IPS DF 6.9 (cell line): ENCODE measurements at regions not wholly inside any gene's neighbourhood (a gene's known extent, or its start where the extent isn't known, plus 50 kb on each side); places are given as distances from the start of the nearest gene placed in this dataset.
"Not testable (repeated sequence)": the region's sequence is repeated elsewhere in the genome, so short reads cannot be mapped to it uniquely, and the experiment has no call there.

Experiments used
- DNase-seq: peaks from one replicate; pipeline ENCODE4 v3.0.0-alpha.2; 2013; ENCODE audit warnings: low read depth, low spot score
- H3K27ac ChIP-seq: one replicate; pipeline ENCODE4 v1.5.1; 2013; ENCODE audit warnings: low read length, control low read depth
- H3K27me3 ChIP-seq: 2 replicates; pipeline ENCODE4 v1.6.1; 2013; ENCODE audit warnings: mild to moderate bottlenecking, low read length; ENCODE audit not compliant: control insufficient read depth, insufficient read depth
- H3K36me3 ChIP-seq: 2 replicates; pipeline ENCODE4 v1.6.1; 2013; ENCODE audit warnings: low read length; ENCODE audit not compliant: control insufficient read depth, insufficient read depth
- H3K4me1 ChIP-seq: 2 replicates; pipeline ENCODE4 v1.6.1; 2013; ENCODE audit warnings: low read length; ENCODE audit not compliant: control insufficient read depth, insufficient read depth
- H3K4me3 ChIP-seq: 2 replicates; pipeline ENCODE4 v1.5.1; 2013; ENCODE audit warnings: mild to moderate bottlenecking, low read length
- H3K9me3 ChIP-seq: 2 replicates; pipeline ENCODE4 v1.6.1; 2013; ENCODE audit warnings: low read length, inconsistent platforms; ENCODE audit not compliant: control insufficient read depth, insufficient read depth
- WGBS: extraction: QIAGEN DNeasy Blood & Tissue Kit; methylation state at CpG from one replicate; pipeline ENCODE4 v1.1.7; 2013; ENCODE audit warnings: mixed read lengths, missing lambda C conversion rate; ENCODE audit not compliant: insufficient read length, insufficient coverage; 5-methylcytosine and 5-hydroxymethylcytosine counted together

GRCh38 chr15:20106026-20106425, 435.6 kb downstream of the GOLGA6L6 start:
- Histone ChIP-seq H3K27me3 (no peaks in the 10 kb centered on the region), H3K4me1 (no peaks in the 10 kb centered on the region; the same call in 1 of the 2 replicates), H3K4me3 (no peak overlapping the region), H3K9me3 (peaks cover 2% of the 10 kb centered on the region; the same call in 1 of the 2 replicates), H3K27ac (no peak overlapping the region), H3K36me3 (peaks cover 3% of the 10 kb centered on the region; the same call in 1 of the 2 replicates)
- WGBS, result no CpG with 5 or more reads among the region's 2 CpGs
- no peak for DNase-seq

- H3K9me3 ChIP-seq, H3K4me1 ChIP-seq, DNase-seq, H3K27me3 ChIP-seq, H3K36me3 ChIP-seq, H3K4me3 ChIP-seq, H3K27ac ChIP-seq: not testable (repeated sequence)
- WGBS, result no CpG with 5 or more reads among the region's 3 CpGs
These were observed 436.3 kb downstream of the GOLGA6L6 start for GRCh38 chr15:20105011-20105990.

DNA sequence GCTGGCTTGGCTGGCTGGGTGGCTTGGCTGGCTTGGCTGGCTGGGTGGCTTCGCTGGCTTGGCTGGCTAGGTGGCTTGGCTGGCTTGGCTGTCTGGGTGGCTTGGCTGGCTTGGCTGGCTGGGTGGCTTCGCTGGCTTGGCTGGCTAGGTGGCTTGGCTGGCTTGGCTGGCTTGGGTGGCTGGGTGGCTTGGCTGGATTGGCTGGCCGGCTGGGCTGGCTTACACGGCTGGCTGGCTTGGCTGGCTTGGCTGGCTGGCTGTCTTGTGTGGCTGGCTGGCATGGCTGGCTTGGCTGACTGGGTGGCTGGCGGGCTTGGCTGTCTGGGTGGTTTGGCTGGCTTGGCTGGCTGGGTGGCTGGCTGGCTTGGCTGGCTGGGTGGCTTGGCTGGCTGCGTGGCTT, 437.0 kb downstream of the GOLGA6L6 start:
- not testable (repeated sequence) for DNase-seq, H3K36me3 ChIP-seq, H3K4me1 ChIP-seq, H3K4me3 ChIP-seq, H3K9me3 ChIP-seq, H3K27me3 ChIP-seq, H3K27ac ChIP-seq
- WGBS, result no CpG with 5 or more reads among the region's 6 CpGs

DNA sequence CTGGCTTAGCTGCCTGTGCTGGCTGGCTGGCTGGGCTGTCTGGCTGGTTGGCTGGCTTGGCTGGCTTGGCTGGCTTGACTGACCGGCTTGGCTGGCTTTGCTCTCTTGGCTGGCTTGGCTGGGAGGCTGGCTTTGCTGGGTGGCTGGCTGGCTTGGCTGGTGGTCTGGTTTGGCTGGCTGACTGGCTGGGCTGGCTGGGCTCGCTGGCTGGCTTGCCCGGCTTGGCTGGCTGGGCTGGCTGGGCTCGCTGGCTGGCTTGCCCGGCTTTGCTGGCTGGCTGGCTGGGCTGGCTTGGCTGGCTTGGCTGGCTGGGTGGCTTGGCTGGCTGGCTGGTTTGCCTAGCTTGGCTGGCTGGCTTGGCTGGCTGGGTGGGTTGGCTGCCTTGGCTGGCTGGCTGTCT, 438.7 kb downstream of the GOLGA6L6 start:
- WGBS, result no CpG with 5 or more reads among the region's 5 CpGs
- not testable (repeated sequence) for DNase-seq, H3K4me1 ChIP-seq, H3K9me3 ChIP-seq, H3K27me3 ChIP-seq, H3K27ac ChIP-seq, H3K36me3 ChIP-seq, H3K4me3 ChIP-seq

DNA sequence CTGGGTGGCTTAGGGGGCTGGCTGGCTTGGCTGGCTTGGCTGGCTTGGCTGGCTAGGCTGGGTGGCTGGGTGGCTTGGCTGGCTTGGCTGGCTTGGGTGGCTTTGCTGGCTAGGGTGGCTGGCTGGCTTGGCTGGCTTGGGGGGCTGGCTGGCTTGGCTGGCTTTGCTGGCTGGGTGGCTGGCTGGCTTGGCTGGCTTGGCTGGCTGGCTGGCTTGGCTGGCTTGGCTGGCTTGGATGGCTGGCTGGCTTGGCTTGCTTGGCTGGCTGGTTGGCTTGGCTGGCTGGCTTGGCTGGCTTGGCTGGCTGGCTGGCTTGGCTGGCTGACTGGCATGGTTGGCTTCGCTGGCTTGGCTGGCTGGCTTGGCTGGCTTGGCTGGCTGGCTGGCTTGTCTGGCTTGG, 439.4 kb downstream of the GOLGA6L6 start:
- not testable (repeated sequence) for H3K9me3 ChIP-seq, H3K36me3 ChIP-seq, H3K27ac ChIP-seq, DNase-seq, H3K27me3 ChIP-seq, H3K4me1 ChIP-seq, H3K4me3 ChIP-seq
- whole genome bisulfite sequencing, result no CpG with 5 or more reads among the region's 1 CpG

- H3K36me3 ChIP-seq, H3K4me1 ChIP-seq, H3K27me3 ChIP-seq, DNase-seq, H3K27ac ChIP-seq, H3K4me3 ChIP-seq, H3K9me3 ChIP-seq: not testable (repeated sequence)
- WGBS, result no CpG with 5 or more reads among the region's 3 CpGs
These were observed 440.3 kb downstream of the GOLGA6L6 start for GRCh38 chr15:20101281-20101680.

DNA sequence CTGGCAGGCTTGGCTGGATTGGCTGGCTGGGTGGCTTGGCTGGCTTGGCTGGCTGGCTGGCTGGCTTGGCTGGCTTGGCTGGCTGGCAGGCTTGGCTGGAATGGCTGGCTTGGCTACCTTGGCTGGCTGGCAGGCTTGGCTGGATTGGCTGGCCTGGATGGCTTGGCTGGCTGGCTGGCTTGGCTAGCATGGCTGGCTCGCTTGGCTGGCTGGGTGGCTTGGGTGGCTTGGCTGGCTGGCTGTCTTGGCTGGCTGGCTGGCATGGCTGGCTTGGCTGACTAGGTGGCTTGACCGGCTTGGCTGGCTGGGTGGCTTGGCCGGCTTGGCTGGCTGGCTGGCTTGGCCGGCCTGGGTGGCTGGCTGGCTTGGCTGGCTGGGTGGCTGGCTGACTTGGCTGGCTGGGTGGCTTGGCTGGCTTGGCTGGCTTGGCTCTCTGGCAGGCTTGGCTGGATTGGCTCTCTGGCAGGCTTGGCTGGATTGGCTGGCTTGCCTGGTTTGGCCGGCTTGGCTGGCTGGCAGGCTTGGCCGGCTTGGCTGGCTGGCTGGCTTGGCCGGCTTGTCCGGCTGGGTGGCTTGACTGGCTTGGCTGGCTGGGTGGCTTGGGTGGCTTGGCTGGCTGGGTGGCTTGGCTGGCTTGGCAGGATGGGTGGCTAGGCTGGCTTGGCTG, 440.9 kb downstream of the GOLGA6L6 start:
- no CpG with 5 or more reads among the region's 8 CpGs for WGBS
- H3K27me3 ChIP-seq, H3K4me3 ChIP-seq, DNase-seq, H3K9me3 ChIP-seq, H3K4me1 ChIP-seq, H3K36me3 ChIP-seq, H3K27ac ChIP-seq: not testable (repeated sequence)

DNA sequence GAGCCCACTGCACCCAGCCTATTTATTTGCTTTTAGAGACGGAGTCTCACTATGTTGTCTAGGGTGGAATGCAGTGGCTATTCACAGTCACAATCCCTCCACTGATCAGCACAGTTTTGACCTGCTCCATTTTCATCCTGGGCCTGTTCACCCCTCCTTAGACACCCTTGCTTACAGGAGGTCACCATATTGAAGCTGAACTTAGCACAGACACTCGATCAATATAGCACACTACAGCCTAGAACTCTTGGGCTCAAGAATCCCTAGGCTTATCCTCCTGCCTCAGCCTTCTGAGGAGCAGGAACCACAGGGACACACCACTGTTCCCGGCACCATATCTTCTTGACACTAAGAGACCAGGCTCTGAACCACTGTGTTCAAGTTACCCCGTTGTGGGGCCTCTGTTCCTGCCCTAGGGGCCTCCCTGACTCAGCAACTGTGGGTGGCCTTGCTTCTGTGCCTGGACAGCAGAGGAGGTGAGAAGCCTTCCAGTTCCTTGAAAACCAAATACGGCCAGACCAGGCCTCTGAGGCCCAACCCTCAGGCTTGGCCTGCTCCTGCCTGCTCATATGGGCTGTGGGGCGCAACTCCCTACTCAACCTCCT, 445.8 kb downstream of the GOLGA6L6 start:
- H3K4me3 ChIP-seq, H3K9me3 ChIP-seq, H3K27ac ChIP-seq, H3K4me1 ChIP-seq, DNase-seq, H3K36me3 ChIP-seq, H3K27me3 ChIP-seq: not testable (repeated sequence)
- no CpG with 5 or more reads among the region's 6 CpGs for WGBS

DNA sequence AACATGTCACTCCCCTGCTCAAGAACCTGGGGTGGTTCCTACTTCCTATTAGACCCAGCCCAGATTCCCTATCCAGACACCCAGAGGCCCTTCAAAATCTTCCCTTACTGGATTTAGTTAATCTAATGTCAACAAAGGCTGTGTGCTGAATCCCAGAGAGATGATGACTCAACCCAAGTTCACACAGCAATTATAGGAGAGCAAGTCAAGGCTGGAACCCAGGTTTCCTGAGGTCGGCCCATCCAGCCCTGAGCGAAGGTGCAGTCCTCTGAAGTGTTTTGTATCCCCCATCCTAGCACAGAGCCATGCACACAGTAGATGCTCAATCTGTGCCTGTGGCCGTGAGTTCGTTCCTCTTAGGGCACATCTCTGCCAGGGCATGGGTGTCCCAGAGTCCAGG, 452.1 kb downstream of the GOLGA6L6 start:
- DNase-seq, H3K27ac ChIP-seq, H3K4me1 ChIP-seq, H3K4me3 ChIP-seq, H3K36me3 ChIP-seq, H3K27me3 ChIP-seq, H3K9me3 ChIP-seq: not testable (repeated sequence)
- no CpG with 5 or more reads among the region's 4 CpGs for WGBS

GRCh38 chr15:20084026-20084425, 457.6 kb downstream of the GOLGA6L6 start:
- H3K4me1 ChIP-seq, H3K27me3 ChIP-seq, H3K4me3 ChIP-seq, H3K36me3 ChIP-seq, H3K27ac ChIP-seq, DNase-seq, H3K9me3 ChIP-seq: not testable (repeated sequence)
- no CpG with 5 or more reads among the region's 6 CpGs for WGBS
